Germinal center (tissue), 1 donor: ENCODE measurements at regions not wholly inside any gene's neighbourhood (a gene's known extent, or its start where the extent isn't known, plus 50 kb on each side); places are given as distances from the start of the nearest gene placed in this dataset.
"Not testable (repeated sequence)": the region's sequence is repeated elsewhere in the genome, so short reads cannot be mapped to it uniquely, and the experiment has no call there.

ENCODE experiments used
- DNase-seq: peaks from one replicate; pipeline ENCODE4 v3.0.0; 2012; ENCODE audit warnings: mixed read lengths, low spot score

GRCh38 chr9:108765265-108765664 lies 90.5 kb downstream of the ACTL7B start:
- DNase-seq, result no peak

- DNase-seq, result no peak
Observed at GRCh38 chr9:108762348-108763055, 93.3 kb downstream of the ACTL7B start.

DNA sequence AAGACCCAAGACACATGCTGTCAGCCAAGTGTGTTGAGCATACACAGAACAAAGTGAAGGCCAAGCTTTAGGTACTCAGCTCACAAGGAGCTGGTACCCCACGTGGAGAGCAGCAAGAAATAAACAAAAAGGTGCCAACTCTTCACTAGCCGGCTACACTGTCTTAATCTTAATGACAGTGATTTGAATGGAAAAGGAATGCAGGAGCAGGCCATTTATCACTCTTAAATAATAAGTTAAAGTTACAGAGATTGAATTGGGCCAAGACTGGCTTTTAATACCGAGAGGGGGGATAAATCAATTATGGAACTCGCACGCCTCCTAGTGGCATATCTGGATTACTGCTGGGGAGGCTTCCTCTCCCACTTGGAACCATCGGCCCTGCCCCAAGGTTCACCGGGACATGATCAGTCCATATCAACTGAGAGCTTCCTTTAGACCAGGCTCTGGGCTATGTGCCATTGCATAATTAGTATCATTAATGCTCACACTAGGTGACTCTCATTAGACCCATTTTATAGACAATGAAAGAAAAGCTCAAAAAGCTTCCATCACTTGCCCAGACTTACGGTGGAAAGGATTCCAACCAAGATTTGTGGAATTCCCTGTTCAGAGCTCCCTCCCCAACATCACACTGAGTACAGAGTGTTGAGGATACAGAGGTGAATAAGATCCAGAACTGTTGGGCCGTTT lies 94.0 kb downstream of the ACTL7B start:
- peak; percentile 66 for DNase-seq

DNA sequence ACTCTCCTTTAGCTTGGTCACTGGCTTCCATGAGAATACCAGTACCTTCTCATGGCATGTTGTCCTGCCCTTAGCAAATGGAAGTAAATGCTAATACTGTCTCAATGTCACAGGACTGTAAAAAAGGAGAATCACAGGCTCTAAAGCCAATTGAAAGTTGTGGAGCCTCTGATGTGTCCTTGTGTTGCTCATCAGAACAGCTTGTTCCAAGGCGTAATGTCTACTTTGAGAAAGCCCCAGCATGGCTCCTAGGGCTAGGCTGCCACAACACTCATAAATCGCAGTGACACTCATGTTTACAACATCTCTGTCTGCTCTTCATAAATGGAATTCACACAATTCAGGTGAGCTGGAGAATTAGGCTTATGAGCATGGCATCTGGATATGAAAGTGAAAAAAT lies 94.9 kb downstream of the ACTL7B start:
- DNase-seq, result no peak

- no peak for DNase-seq
Observed at GRCh38 chr9:108759835-108760234, 96.0 kb downstream of the ACTL7B start.

GRCh38 chr9:108759399-108759798 lies 96.4 kb downstream of the ACTL7B start:
- no peak for DNase-seq

DNA sequence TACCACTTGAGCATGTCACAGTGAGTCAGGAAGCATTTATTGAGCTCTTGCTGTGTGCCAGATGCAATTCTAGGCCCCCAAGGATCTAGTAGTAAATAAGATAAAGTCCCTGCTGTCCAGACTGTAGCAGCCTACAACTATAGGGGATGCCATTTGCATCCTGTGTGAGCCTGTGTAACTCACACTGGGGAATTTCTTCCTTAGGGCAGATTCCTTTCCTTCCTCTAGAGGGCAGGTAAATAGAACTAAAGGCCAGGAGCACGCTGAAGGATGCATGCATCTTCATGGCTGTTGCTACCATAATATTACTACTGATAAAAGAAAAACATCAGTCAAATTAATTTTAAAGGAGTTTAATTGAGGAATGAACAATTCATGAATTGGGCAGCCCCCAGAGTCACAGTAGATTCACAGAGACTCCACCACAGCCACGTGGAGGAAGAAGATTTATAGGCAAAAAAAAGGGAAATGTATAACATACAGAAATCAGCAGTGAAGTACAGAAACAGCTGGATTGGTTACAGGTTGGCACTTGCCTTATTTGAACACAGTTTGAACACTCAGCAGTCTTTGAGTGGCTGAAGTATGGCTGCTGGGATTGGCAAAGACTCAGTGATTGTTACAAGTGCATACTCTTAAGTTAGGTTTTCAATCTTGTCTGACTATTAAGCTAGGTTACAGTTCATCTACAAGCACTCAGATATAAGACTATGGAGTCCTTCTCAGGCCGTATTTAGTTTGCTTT lies 98.9 kb downstream of the ACTL7B start:
- DNase-seq, result no peak

DNA sequence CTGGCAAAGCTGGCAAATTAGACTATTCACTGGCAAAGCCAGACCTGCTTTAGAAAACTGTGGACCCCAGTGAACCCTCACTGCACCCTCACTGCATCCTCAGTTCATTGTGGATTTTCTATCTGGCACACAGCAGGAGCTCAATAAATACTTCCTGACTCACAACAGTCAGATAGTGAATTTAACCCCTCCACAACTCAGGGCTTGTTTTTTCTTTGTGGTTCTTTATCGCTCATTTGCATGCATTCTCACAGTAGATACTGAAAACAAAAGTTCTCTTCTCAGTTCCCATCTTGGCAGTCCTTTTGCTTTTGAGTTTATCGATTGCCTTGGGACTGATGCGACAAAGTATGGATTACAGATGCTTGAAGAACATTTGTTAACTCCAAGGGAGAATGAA lies 99.8 kb downstream of the ACTL7B start:
- no peak for DNase-seq

GRCh38 chr9:108751369-108751768 lies 104.4 kb downstream of the ACTL7B start:
- DNase-seq, result no peak

DNA sequence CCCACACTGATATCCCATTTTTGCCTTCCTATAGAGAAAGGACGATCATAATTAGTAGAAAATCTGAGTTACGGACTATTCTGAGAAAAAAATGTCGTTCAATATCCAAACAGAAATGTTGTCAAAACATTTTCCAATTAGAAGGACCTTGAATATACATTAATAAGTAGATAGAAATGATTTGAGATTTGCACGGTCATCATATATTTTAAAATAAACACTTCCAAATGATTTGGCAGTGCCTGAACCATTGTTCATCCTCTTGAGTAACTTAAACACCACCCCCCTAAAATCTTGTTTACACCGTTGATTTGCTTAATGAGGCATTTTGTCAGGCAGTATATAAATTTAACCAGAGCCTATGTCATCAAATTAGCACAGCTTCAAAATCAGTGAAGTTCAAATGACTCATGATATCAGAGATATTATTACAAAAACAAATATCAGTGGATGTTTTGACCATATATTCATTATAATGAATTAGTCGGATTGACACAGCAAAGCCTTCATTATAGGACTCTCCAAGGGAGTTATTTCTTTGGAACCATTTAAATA lies 105.0 kb downstream of the ACTL7B start:
- DNase-seq, result no peak

DNA sequence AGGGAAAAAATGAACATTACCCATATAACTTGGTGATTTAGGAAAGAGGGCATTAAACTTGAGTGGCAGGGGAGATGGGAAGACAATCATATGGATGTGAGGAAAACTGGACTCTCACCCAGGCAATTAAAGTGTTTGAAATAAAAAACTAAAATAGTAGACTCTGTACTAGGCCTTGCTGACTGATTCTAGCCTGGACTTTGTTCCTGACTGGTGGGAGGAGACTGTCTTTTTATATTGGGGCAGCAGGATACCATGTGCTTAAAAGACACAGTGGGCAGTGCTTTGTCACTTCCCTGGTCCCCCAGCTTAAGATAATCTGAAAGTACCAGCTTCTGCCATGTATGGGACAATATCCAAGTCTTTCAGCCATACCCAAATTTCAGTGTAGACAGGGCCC lies 107.0 kb downstream of the ACTL7B start:
- DNase-seq, result no peak

GRCh38 chr9:108746864-108747263 lies 108.9 kb downstream of the ACTL7B start:
- DNase-seq, result no peak

DNA sequence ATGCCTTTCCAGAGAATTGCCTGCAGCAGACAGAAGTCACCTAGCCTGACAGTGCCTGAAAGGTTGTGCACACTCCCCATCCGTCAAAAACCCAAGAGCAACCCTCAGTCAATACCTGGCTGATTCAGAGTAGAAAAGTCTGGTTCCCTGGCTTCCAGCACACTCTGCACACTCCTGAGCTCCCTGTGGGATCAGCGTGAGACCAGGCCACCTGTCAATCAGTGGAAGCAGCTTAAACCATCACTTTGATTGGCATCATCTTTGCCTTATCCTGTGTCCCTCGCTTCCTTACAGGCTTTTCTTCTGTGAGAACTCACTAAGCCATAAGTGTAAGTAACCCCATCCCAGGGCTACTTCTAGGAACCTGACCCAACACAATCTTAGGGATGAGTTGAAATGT lies 109.8 kb downstream of the ACTL7B start:
- no peak for DNase-seq

GRCh38 chr9:108744641-108745040 lies 111.1 kb downstream of the ACTL7B start:
- DNase-seq, result no peak

GRCh38 chr9:108743901-108744371 lies 111.8 kb downstream of the ACTL7B start:
- no peak for DNase-seq

GRCh38 chr9:108743416-108743815 lies 112.4 kb downstream of the ACTL7B start:
- DNase-seq, result no peak

DNA sequence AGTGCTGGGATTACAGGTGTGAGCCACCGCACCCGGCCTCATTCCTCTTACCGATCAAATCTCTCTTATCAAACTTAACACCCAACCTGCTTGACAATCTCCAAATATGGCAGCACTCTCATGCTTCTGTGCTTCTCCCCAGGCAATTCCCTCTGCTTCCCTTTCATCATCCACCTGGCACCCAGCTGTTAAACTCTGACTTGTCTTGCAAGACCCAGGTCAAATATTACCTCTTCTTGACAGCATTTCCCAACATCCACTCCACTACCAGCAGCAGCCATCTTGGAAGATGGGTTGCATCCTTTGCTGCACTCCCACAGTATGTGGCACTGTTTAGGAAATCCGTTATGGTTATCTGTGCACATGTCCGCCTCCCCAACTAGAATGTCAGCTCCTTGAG lies 113.6 kb downstream of the ACTL7B start:
- no peak for DNase-seq

DNA sequence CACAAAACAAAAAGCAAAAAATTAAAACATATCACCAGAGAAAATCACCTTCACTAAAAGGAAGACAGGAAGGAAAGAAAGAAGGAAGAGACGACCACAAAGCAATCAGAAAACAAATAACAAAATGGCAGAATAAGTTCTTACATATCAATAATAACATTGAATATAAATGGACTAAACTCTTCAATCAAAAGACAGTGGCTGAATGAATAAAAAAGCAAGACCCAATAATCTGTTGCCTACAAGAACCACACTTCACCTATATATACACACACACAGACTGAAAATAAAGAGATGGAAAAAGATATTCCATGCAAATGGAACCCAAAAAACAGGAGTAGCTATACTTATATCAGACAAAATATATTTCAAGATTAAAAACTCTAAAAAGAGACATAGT lies 124.5 kb downstream of the ACTL7B start:
- DNase-seq, result not testable (repeated sequence)

DNA sequence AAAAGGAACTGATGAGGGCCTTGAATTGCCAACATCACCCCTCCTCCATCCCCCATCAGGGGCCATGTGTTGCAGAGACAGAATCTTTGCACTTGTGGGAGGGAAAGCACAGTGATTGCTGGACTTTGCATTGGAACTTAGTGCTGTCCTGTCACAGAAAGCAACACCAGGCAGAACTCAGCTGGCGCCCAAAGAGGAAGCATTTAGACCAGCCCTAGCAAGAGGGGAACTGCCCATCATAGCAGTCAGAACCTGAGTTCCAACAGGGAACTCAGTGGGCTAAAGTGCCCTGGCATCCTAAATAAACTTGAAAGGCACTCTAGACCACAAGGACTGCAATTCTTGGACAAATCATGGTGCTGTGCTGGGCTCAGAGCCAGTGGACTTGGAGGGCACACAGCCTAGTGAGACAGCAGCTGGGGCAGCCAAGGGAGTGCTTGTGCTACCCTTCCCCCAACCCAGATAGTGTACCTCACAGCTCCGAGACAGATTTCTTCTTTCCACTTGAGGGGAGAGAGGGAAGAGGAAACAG lies 128.1 kb downstream of the ACTL7B start:
- DNase-seq, result no peak

GRCh38 chr9:108724652-108725051 lies 131.1 kb downstream of the ACTL7B start:
- DNase-seq, result no peak

DNA sequence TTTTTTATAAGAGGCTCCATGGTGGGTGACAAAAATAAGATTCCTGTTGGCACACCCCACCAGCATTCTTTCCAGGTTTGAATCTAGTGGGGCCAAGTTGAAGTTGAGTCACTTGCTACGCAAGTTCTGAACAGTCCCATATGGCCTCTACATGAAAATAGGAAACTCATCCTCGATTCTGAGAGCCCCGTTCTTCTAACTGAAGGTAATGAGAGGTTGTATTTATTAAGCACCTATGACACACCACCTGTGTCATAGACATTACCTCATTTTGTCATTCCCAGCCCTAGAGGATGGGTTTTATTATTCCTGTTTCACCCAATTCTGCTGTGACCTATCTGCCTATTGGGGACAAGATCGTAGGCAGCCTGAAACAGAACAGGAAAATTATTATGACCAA lies 131.7 kb downstream of the ACTL7B start:
- no peak for DNase-seq

DNA sequence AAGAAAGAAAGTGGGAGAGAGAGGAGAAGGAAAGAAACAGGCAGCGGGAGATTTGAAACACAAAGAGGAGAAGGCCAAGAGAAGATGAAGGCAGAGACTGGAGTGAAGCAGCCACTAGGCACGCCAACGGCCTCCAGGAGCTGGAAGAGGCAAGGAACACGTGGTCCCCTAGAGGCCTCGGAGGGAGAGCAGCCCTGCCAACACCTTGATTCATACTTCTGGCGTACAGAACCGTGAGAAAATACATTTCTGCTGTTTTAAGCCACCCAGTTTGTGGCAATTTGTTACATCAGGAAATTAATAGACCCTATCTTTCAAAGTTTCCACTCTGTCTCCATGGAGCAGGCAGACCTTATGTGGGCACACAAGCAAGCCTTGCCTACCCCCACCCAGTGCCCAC lies 133.4 kb downstream of the ACTL7B start:
- DNase-seq, result no peak
